ENCODE measurements at regions not wholly inside any gene's neighbourhood (a gene's known extent, or its start where the extent isn't known, plus 50 kb on each side); places are given as distances from the start of the nearest gene placed in this dataset.
"Not testable (repeated sequence)": the region's sequence is repeated elsewhere in the genome, so short reads cannot be mapped to it uniquely, and the experiment has no call there.

DNA sequence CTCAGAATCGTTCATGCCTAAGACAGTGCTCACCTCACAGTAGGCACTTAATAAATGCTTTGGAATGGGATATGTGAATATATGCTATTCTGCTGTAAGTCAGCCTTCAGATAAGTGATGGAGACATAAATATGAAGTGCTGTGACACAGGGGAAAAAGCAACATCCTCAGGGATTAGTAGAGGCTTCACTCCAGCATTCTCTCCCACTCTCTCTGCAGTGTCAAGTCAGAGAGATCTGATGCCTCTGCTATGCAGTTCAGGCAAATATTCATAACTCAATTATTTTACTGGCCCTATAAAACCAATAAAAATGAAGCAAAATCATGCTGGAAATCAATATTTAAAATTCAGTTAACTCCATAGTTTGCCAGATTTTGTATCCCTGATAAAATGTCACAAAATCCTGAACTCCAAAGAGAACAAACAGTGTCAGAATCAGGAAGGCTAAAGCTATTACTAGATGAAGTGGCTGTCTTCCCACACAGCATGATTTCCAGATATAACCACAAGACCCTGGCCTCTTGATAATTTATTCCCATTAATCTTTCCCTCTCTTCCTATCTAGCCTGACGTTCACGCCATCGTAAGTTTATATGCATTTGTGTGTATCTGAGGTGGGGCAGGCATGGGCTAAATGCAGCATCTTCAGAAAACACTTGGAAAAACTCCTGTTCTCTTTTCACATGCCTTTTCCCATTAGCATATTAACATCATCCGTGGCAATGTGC is 278.9 kb upstream of the ATP11B start:
- no peaks in the 10 kb centered on the region for H3K36me3 Mint-ChIP-seq
- no peaks in the 10 kb centered on the region for H3K9me3 Mint-ChIP-seq
- H3K4me3 Mint-ChIP-seq = no peak overlapping the region
- DNase-seq (ENCODE audit: low spot score in 2 of 2) (no peak), ATAC-seq (no peak)
- no peak overlapping the region for H3K27ac Mint-ChIP-seq
- no peaks in the 10 kb centered on the region for H3K4me1 Mint-ChIP-seq

DNA sequence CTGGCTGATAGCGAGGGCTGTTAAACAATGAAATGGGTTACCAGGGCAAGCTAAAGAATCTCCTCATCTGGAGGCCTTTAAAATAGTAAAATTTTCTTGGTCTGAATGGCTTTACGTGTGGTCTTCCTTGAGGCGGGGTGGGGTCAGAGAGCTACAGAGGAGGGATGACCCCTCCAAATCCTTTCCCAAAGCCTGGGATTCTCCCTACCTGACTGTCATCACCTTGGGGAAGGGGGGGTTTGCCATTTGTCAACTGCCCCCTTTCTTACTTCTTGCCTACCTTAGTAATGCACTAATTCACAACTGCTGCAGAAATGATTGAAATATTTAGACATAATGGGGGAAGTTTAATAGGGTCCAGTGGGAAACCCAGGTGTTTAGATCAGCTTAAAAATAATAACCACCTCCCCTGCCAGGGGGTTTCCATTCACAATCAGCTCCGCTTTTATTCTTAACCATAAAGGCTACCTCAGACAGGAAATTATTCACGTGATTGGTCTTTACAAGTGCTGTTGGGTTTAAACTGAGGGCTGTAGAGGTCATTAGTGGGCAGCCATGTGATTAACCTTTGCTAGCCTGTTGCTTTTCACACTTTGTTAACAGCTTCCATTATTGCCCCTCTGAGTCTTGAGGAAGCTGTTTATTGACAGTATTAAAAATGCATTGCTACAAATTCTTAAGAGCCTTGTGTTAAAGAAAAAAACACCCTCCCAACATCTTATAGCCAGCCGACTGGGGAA is 276.5 kb upstream of the ATP11B start:
- H3K9me3 Mint-ChIP-seq = no peaks in the 10 kb centered on the region
- no peak for DNase-seq (ENCODE audit: low spot score in 2 of 2)
- no peak for ATAC-seq
- H3K4me3 Mint-ChIP-seq = no peak overlapping the region
- no peak overlapping the region for H3K27ac Mint-ChIP-seq
- H3K36me3 Mint-ChIP-seq = no peaks in the 10 kb centered on the region
- H3K4me1 Mint-ChIP-seq = no peaks in the 10 kb centered on the region

DNA sequence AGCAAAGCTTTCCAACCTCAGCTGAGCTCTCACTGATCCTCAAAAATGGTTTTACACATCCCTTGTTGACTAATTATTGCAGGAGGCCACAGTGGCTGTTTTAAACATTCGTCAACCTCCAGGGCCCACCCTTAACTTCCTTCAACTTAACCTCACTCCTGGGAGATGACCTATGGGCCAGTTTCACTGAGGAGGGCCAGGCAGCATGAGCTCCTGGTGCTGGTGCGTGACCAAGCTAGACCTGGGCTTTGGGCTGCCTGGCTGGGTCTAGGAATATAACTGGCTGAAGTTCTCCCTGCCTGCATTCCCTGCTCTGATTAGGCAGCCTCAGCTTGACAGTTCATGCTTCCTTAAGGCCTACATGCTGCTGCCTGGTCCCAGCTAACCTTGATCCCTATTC is 273.7 kb upstream of the ATP11B start:
- Mint-ChIP-seq H3K27ac (no peak overlapping the region), H3K4me1 (no peaks in the 10 kb centered on the region), H3K36me3 (no peaks in the 10 kb centered on the region), H3K9me3 (no peaks in the 10 kb centered on the region), H3K4me3 (no peak overlapping the region)
- DNase-seq (ENCODE audit: low spot score in 2 of 2) (no peak), ATAC-seq (no peak)

DNA sequence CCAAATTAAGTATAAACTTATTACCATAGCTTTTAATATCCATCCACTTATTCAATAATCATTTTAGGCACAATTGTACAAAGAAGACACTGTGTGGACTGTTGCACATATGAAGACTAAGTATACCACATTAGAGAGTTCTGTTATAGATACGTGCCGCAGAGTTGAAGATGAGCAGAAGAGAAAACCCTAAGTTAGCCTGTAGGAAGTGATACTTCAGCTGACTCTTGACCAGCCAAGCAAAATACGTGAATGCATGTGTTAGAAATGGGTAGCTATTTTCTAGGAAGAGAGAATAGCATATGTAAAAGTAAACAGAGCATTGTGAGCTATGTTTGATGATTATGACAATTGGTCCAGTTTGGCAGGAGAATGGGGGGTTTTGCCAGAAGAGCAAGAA is 272.0 kb upstream of the ATP11B start:
- H3K4me1 Mint-ChIP-seq = no peaks in the 10 kb centered on the region
- no peak overlapping the region for H3K4me3 Mint-ChIP-seq
- no peak overlapping the region for H3K27ac Mint-ChIP-seq
- ATAC-seq = no peak
- no peak for DNase-seq (ENCODE audit: low spot score in 2 of 2)
- no peaks in the 10 kb centered on the region for H3K9me3 Mint-ChIP-seq
- no peaks in the 10 kb centered on the region for H3K36me3 Mint-ChIP-seq

DNA sequence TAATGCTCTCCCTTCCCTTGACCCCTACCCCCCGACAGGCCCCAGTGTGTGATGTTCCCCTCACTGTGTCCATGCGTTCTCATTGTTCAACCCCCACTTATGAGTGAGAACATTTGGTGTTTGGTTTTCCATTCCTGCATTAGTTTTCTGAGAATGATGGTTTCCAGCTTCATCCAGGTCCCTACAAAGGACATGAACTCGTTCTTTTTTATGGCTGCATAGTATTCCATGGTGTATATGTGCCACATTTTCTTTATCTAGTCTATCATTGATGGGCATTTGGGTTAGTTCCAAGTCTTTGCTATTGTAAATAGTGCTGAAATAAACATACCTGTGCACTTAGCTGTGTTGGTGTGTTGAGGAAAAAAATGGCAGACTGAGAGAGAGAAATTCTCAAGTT is 269.9 kb upstream of the ATP11B start:
- not testable (repeated sequence) for H3K4me3 Mint-ChIP-seq; ATAC-seq; H3K27ac Mint-ChIP-seq; H3K9me3 Mint-ChIP-seq; H3K4me1 Mint-ChIP-seq; H3K36me3 Mint-ChIP-seq; DNase-seq (ENCODE audit: low spot score in 2 of 2)

DNA sequence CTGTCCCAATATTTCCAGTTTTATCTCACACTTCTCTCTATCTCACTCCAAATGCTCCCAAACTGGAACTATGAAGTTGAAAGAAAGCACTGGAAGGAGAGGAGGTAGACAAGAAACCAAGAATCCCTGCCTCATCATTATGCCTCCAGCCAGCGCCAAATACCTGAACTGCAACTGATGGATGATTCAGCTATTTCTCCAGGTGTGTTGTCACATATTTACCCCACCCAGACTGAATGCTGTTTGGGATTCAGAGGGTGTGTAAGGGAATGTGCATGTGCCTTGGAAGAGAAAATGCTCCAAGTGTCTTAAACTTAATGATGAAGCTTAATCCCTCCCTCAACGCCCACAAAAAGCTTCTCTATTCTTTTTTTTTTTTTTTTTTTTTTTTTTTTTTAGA is 269.5 kb upstream of the ATP11B start:
- Mint-ChIP-seq H3K36me3 (no peaks in the 10 kb centered on the region), H3K9me3 (no peaks in the 10 kb centered on the region), H3K4me1 (no peaks in the 10 kb centered on the region), H3K27ac (no peak overlapping the region), H3K4me3 (no peak overlapping the region)
- DNase-seq (ENCODE audit: low spot score in 2 of 2) (no peak), ATAC-seq (no peak)

DNA sequence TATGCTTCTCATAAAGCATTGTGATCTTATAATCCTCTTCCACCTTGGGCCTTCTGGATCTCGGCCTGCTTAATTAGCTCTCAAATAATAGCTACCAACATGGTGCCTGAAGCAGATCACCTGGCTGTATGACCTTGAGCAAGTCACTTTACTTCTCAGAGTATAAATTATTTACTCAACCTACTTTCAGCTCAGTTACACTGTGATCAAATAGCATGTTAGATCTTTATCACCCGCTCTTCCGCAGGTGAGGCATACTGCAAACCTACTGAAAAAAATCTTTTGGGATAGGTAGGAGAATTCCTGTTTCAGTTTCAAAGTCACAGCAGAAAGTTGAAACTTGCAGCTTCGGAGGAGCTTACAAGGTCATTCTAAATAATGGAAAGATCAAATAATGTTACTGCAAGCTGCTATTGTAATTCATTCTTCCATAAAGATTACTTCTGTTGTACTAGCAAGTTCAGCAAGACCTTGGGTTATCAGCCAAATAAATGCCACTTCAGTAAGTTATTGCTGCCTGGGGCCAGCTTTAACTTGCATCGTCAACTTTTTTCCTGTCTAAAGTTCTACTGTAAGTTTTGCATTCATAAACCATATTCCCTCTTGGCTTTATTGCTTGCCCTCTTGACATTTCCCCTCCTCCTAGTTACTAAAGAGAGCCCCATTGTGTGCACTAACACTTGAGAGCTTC is 268.4 kb upstream of the ATP11B start:
- Mint-ChIP-seq H3K36me3 (no peaks in the 10 kb centered on the region), H3K4me3 (no peak overlapping the region), H3K4me1 (no peaks in the 10 kb centered on the region), H3K9me3 (no peaks in the 10 kb centered on the region), H3K27ac (no peak overlapping the region)
- DNase-seq (ENCODE audit: low spot score in 2 of 2) (no peak), ATAC-seq (no peak)

DNA sequence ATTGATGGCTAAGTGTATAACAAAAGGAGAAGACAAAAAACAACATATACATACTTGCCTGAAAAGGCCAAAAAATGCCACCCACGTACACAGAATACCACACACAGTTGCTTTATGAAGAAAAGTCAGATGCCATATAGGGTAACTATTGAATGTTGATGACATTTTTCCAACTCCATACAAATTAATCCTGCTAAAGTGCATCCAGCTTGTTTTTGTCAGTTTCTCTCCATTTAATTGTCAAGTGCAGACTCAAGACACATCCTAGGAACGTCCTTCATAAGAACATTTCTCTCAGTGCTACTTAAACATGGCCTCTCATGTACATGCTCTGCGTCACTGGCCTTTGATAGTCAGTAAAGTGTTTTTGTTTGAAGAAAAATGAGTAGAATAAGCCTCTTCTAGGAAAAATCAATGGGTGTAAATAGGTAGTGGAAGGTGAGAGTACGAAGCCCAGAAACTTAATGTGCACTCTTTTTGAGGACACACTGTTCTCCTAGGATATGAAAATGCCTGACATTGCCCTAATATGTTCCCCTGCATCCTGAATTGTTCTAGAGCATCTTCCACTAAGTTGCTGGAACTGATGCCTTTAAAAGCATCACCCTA is 267.4 kb upstream of the ATP11B start:
- H3K9me3 Mint-ChIP-seq = no peaks in the 10 kb centered on the region
- no peaks in the 10 kb centered on the region for H3K36me3 Mint-ChIP-seq
- H3K4me3 Mint-ChIP-seq = no peak overlapping the region
- DNase-seq (ENCODE audit: low spot score in 2 of 2) = no peak
- no peak for ATAC-seq
- no peak overlapping the region for H3K27ac Mint-ChIP-seq
- H3K4me1 Mint-ChIP-seq = no peaks in the 10 kb centered on the region

DNA sequence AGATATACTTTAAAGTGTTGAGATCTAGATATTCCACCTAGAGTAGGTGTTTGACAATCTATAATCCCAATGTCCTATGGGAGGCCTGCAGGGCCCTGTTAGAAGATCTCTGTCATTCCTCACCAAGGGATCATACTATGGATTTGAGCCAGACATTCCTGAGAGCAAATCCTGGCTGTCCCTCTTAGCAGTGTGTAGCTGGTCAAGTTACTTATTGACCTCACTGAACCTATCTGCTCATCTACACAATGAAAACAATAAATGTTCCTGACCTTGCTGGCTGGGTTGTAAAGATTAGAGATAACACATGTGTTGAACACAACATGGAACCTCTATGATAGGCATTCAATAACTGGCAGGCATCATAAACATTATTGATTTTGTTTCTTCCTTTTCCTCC is 265.6 kb upstream of the ATP11B start:
- Mint-ChIP-seq H3K36me3 (no peaks in the 10 kb centered on the region), H3K4me3 (no peak overlapping the region), H3K27ac (no peak overlapping the region), H3K4me1 (no peaks in the 10 kb centered on the region), H3K9me3 (no peaks in the 10 kb centered on the region)
- ATAC-seq = no peak
- DNase-seq (ENCODE audit: low spot score in 2 of 2) = no peak

DNA sequence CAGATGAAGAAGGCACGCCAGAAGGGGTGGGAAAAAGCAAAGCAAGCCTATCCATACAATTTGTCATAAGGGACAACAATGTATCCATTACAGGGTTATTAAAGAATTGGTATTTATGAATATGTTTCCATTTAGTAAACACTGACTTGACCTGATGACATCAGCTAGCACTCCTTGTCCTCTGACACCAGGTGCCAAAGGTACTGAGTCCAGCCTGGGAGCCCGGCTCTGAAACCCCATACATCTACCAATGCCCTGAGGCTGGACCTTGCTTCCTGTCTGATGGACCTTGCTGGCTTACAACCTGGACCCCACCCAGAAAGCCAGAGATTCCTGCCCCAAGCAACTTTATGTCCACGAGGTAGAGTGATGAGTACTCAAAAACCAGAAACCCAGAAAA is 263.0 kb upstream of the ATP11B start:
- H3K27ac Mint-ChIP-seq = no peak overlapping the region
- DNase-seq (ENCODE audit: low spot score in 2 of 2) (no peak), ATAC-seq (no peak)
- H3K36me3 Mint-ChIP-seq = no peaks in the 10 kb centered on the region
- H3K4me3 Mint-ChIP-seq = no peak overlapping the region
- H3K4me1 Mint-ChIP-seq = no peaks in the 10 kb centered on the region
- H3K9me3 Mint-ChIP-seq = peaks cover under 1% of the 10 kb centered on the region

DNA sequence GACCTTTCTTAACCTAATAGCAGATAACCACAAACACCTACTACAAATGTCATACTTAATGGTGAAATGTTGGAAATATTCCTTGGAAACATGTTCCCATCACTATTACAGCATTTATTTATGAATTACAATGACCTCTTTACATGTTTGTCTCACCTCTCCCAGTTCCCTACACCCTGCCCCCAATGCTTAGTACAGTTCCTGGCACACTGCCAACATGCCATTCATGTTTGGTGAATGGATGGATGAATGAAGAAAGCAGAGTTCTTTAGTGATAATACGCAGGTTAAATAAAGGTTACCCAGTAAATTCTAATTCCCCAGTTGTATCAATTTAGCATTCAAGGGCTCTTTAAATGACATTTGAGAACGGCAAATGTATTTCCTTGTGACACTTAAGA is 259.9 kb upstream of the ATP11B start:
- DNase-seq (ENCODE audit: low spot score in 2 of 2) = no peak
- no peaks in the 10 kb centered on the region for H3K4me1 Mint-ChIP-seq
- no peak for ATAC-seq
- no peak overlapping the region for H3K27ac Mint-ChIP-seq
- no peaks in the 10 kb centered on the region for H3K36me3 Mint-ChIP-seq
- no peak overlapping the region for H3K4me3 Mint-ChIP-seq
- H3K9me3 Mint-ChIP-seq = peaks cover 3% of the 10 kb centered on the region

DNA sequence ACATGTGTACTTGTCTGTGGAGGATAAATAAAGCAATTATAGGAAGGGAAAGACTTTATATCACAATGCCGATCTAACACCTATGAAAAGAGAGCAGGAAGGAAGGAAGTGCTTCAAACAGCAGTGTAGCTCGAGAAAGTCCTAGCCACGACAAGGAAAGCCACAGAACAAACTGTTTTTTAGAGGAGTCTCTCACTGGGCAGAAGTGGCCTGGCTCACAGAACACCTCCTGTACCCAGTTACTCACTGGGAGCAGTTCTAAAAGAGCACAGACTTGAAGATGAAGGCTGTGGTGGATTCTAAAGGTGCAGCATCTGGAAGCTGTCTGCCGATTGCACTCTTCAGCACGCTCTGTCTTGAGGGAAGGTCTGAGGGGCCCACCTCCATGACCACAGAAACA is 248.8 kb upstream of the ATP11B start:
- no peaks in the 10 kb centered on the region for H3K36me3 Mint-ChIP-seq

DNA sequence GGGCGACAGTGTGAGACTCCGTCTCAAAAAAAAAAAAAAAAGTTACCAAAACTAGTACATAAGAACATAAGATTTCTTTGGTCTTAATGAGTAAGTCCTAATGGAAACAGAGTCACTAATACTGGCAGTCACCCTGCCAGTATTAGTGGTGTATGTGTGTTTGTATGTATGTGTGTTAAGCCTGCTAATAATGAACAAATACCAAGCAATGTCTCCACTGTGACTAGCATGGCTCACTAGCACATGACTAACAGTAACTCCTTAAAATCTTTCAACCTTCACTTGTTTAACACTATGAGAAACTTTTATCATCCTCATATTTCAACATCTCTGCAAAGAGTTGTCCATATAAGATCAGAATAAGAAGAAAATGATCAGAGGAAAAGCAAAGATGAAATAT is 231.0 kb upstream of the ATP11B start:
- Mint-ChIP-seq H3K27ac (no peak overlapping the region), H3K9me3 (peaks cover 12% of the 10 kb centered on the region), H3K36me3 (no peaks in the 10 kb centered on the region), H3K4me3 (no peak overlapping the region), H3K4me1 (no peaks in the 10 kb centered on the region)
- ATAC-seq = no peak
- no peak for DNase-seq (ENCODE audit: low spot score in 2 of 2)

More for the DNA sequence above, 248.8 kb upstream of the ATP11B start:
- no peak for DNase-seq (ENCODE audit: low spot score in 2 of 2)
- peaks cover 2% of the 10 kb centered on the region for H3K9me3 Mint-ChIP-seq
- no peak for ATAC-seq
- no peaks in the 10 kb centered on the region for H3K4me1 Mint-ChIP-seq
- H3K4me3 Mint-ChIP-seq = no peak overlapping the region
- H3K27ac Mint-ChIP-seq = no peak overlapping the region

DNA sequence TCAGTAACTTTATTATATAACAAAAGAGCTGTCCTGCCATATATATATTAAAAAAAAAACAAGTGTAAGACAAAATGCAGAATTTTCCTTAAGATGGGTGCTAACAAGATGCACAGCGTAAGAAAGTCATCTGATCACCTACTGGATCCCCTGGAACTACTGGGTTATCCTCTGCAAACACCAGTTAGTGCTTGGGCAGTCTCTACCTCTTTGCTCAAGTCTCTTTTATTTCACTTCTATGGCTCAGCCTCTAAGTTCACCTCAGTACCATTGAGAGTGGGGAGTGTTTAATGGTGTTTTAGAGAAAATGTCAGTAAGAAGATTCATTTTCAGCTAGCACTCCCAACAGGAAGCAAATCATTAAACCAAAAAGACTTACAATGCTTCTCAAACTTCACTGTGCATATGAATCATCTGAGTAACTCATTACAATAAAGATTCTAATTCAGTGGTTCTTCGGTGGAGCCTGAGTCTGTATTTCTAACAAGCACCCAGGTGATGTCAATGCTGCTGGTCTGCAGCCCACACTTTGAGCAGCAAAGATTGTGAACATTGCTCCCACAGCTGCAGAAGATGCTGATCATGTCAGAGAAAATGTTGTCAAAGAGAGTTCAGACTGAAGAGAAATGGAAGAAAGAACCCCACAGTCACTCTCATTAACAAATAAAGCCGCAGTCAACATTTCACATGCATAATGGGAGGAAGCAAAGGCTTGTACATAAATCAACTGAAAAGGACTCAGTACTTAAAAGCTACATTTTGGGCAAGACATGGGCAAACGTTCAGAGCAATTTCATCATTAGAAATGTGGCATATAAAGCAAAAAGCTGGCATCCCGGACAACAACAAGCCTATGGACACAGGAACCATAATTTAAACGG is 227.1 kb upstream of the ATP11B start:
- no peak for ATAC-seq

DNA sequence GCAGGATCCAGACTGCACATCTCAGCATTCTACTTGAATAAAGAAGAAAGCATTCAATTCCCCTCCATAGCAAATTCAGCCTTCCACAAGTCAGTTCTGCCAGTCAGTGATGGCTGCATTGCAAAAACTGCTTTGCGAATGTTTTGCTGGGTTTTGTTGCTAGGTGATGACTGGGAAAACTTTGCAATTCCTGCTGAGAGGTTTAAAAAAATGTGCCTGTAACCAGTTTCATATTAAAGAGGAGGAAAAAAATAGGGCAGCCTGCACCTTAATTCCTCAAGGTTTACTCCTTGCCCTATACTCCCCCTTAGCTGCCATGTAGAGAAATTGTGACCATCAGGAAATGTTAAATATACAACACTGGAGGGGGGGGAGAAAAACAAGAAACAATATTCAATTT is 225.6 kb upstream of the ATP11B start:
- no peak for ATAC-seq
- DNase-seq (ENCODE audit: low spot score in 2 of 2) = no peak
- Mint-ChIP-seq H3K4me1 (no peaks in the 10 kb centered on the region), H3K9me3 (no peaks in the 10 kb centered on the region), H3K36me3 (no peaks in the 10 kb centered on the region), H3K4me3 (no peak overlapping the region), H3K27ac (no peak overlapping the region)

More for the DNA sequence above, 227.1 kb upstream of the ATP11B start:
- no peaks in the 10 kb centered on the region for H3K36me3 Mint-ChIP-seq
- no peak for DNase-seq (ENCODE audit: low spot score in 2 of 2)
- peaks cover under 1% of the 10 kb centered on the region for H3K9me3 Mint-ChIP-seq
- H3K4me1 Mint-ChIP-seq = no peaks in the 10 kb centered on the region
- no peak overlapping the region for H3K4me3 Mint-ChIP-seq
- no peak overlapping the region for H3K27ac Mint-ChIP-seq
